SJSA1 (cell line): ENCODE measurements at regions not wholly inside any gene's neighbourhood (a gene's known extent, or its start where the extent isn't known, plus 50 kb on each side); places are given as distances from the start of the nearest gene placed in this dataset.

Experiments used
- DNase-seq, 2 experiments: peaks; one replicate each; pipeline ENCODE4 v3.0.0-alpha.2; 2015 to 2020; ENCODE audit warnings: low spot score in 2 of 2, low read depth in 1 of 2
- H3K27ac ChIP-seq: fragments of 250-450 bp; sonication (Bioruptor Pico); 2 replicates; pipeline ENCODE4 v1.5.1; 2020; ENCODE audit warnings: mild to moderate bottlenecking, moderate library complexity
- H3K27me3 ChIP-seq: fragments of 250-450 bp; sonication (Bioruptor Pico); replicated peaks from 2 replicates; pipeline ENCODE4 v1.5.1; 2020; ENCODE audit warnings: mild to moderate bottlenecking, moderate library complexity
- H3K36me3 ChIP-seq: fragments of 250-450 bp; sonication (Bioruptor Pico); 2 replicates; pipeline ENCODE4 v1.5.1; 2020; ENCODE audit warnings: mild to moderate bottlenecking
- H3K4me1 ChIP-seq: fragments of 250-450 bp; sonication (Bioruptor Pico); replicated peaks from 2 replicates; pipeline ENCODE4 v1.6.1; 2021; ENCODE audit warnings: mild to moderate bottlenecking
- H3K4me3 ChIP-seq: fragments of 250-450 bp; sonication (Bioruptor Pico); 2 replicates; pipeline ENCODE4 v1.5.1; 2020; ENCODE audit warnings: mild to moderate bottlenecking
- H3K9me3 ChIP-seq: fragments of 250-450 bp; sonication (Bioruptor Pico); replicated peaks from 2 replicates; pipeline ENCODE4 v1.5.1; 2020; ENCODE audit warnings: mild to moderate bottlenecking

DNA sequence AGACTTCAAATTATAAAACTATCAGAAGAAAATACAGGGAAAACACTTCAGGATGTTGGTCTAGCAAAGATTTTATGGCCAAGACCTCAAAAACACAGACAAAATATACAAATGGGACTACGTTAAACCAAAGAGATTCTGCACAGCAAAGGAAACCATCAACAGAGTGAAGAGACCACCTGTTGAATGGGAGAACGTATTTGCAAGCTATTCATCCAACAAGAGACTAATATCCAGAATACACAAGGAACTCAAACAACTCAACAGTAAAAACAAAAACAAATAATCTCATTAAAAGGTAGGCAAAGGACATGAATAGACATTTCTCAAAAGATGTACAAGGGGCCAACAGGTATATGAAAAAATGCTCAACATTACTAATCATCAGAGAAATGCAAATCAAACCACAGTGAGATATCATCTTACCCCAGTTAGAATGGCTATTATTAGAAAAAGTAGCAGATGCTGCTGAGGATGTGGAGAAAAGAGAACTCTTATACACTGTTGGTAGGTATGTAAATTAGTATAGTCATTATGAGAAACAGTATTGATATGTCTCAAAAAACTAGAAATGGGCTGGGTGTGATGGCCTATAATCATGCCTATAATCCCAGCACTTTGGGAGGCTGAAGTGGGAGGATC lies 112.6 kb downstream of the LRIG2 start:
- Histone ChIP-seq H3K9me3 (no peaks in the 10 kb centered on the region; the same call in 1 of the 2 replicates), H3K27ac (no peak overlapping the region), H3K27me3 (peaks cover 8% of the 10 kb centered on the region), H3K4me3 (no peak overlapping the region), H3K36me3 (no peaks in the 10 kb centered on the region), H3K4me1 (no peaks in the 10 kb centered on the region)
- no peak for DNase-seq

GRCh38 chr1:113190078-113190477 lies 117.1 kb downstream of the LRIG2 start:
- H3K27ac ChIP-seq, result no peak overlapping the region
- no peaks in the 10 kb centered on the region for H3K4me1 ChIP-seq
- no peak for DNase-seq
- H3K4me3 ChIP-seq, result no peak overlapping the region
- 0 out of 2 replicates have a peak, but pooled peaks cover 3% of the 10 kb centered on the region for H3K27me3 ChIP-seq
- H3K9me3 ChIP-seq, result no peaks in the 10 kb centered on the region
- H3K36me3 ChIP-seq, result no peaks in the 10 kb centered on the region

DNA sequence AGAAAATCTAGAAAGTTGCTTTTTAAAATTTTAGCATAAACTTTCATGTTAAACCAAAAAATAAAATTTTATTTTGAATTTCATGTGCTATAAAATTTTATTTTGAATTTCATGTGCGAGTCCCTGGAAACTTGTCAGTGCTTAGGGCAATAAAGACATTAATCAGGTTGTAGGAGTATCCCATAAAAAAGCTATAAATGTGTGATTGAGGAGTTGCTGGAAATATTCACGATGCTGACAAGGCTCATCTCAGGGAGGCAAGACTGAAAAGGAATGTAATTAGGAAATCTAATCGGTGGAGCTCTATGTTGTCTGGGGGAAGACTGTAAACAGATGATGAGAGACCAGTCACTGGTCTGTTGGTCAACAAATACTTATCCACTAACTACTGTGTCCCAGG lies 117.9 kb downstream of the LRIG2 start:
- no peak overlapping the region for H3K27ac ChIP-seq
- 0 out of 2 replicates have a peak, but pooled peaks cover 3% of the 10 kb centered on the region for H3K27me3 ChIP-seq
- no peaks in the 10 kb centered on the region for H3K9me3 ChIP-seq
- no peak for DNase-seq
- no peak overlapping the region for H3K4me3 ChIP-seq
- no peaks in the 10 kb centered on the region for H3K4me1 ChIP-seq
- H3K36me3 ChIP-seq, result no peaks in the 10 kb centered on the region

DNA sequence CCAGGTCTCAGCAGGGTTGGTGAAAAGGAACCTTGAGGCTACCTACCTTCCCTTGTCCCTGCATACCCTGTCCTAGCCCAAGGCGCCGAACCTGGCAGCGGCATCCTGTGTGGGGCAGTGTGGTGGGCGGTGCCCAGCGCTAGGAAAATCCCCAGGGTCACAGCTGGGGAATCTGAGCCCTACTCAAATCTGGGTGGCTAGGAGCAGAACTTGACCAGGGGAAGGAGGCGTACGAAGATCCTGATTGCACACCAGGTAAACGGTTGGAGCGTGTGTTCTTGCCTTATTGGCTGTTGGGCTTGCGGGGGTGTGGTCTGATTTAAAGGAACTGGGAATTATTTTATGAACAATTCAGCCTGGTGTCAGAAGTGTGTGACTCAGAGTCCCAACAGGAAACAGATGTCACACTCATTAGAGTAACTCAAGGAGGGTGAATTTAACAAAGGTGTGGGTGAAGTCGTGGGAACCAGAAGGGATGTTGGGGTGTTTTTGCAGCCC lies 118.6 kb downstream of the LRIG2 start:
- no peaks in the 10 kb centered on the region for H3K4me1 ChIP-seq
- 0 out of 2 replicates have a peak, but pooled peaks cover 3% of the 10 kb centered on the region for H3K27me3 ChIP-seq
- no peaks in the 10 kb centered on the region for H3K36me3 ChIP-seq
- no peak overlapping the region for H3K27ac ChIP-seq
- H3K9me3 ChIP-seq, result no peaks in the 10 kb centered on the region
- no peak for DNase-seq
- H3K4me3 ChIP-seq, result no peak overlapping the region

- Histone ChIP-seq H3K27ac (no peak overlapping the region), H3K4me3 (no peak overlapping the region), H3K4me1 (no peaks in the 10 kb centered on the region), H3K9me3 (no peaks in the 10 kb centered on the region), H3K27me3 (0 out of 2 replicates have a peak, but pooled peaks cover 3% of the 10 kb centered on the region), H3K36me3 (no peaks in the 10 kb centered on the region)
- DNase-seq, result no peak
These were observed 119.2 kb downstream of the LRIG2 start for GRCh38 chr1:113192242-113192641.

DNA sequence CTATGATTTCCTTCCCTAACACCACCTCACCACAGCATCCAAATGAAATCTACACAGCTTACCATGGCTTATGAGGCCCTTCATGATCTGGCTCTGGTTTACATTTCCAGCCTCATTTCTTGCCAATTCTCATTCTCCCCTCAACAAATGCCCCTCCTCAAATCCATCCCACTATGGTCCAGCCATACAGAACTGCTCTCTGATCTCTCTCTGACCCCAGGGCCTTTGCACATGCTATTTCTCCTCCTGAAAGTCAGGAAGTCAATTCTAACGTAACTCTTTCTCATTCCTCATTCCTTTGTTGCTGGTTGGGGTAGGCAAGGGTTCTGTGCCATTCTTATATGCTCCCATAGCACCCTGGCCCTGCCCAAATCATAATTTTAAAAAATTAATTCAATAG lies 120.0 kb downstream of the LRIG2 start:
- Histone ChIP-seq H3K36me3 (no peaks in the 10 kb centered on the region), H3K27ac (no peak overlapping the region), H3K4me1 (no peaks in the 10 kb centered on the region), H3K9me3 (no peaks in the 10 kb centered on the region), H3K27me3 (0 out of 2 replicates have a peak, but pooled peaks cover 3% of the 10 kb centered on the region), H3K4me3 (no peak overlapping the region)
- DNase-seq, result no peak

DNA sequence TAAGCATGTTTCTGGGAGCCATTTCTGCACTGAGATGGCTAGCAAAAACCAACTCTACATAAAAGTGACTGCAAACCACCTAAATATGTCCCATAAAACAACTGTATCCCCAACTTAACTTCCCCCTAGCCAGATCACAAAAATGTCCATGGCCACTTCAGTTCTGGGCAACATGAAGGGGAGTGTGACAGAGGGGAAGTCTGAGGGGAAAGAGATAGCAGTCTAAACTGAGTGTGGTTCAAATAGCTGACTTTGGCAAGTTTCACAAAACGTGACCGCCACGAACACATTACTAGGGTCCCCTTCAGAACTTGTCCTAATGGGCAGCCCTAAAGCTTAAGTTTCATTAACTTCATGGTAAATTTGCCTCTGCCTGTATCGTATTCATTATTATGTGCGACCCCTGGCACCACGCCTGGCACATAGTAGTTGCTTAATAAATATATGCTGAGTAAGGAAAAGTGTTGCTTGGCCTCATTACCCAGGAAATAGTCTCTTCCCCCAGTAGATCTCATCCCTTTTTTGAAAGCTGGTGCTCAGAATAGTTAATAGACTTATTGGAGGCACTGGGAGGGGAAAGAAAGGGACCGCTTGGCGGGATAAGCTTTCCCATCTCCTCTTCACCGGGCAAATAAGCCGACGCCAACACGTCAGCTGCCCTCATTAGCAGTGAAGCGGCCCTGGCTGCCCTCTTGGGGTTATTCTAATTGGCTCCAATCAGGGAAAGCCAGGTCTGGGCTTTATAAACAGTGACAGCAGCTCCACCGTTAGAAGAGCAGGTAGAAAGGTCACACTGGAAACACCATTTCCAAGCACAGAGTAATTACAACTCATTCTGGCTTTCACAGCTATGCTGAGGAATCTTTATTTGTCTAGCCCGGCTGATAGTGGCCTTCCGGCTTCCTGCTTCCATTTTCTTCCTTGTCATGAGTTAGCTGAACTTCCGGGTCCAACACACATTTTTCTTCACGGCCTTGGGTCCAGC lies 122.1 kb downstream of the LRIG2 start:
- H3K4me1 ChIP-seq, result no peaks in the 10 kb centered on the region
- H3K27me3 ChIP-seq, result 0 out of 2 replicates have a peak, but pooled peaks cover 3% of the 10 kb centered on the region
- no peaks in the 10 kb centered on the region for H3K9me3 ChIP-seq
- H3K4me3 ChIP-seq, result no peak overlapping the region
- no peaks in the 10 kb centered on the region for H3K36me3 ChIP-seq
- H3K27ac ChIP-seq, result no peak overlapping the region
- no peak for DNase-seq

DNA sequence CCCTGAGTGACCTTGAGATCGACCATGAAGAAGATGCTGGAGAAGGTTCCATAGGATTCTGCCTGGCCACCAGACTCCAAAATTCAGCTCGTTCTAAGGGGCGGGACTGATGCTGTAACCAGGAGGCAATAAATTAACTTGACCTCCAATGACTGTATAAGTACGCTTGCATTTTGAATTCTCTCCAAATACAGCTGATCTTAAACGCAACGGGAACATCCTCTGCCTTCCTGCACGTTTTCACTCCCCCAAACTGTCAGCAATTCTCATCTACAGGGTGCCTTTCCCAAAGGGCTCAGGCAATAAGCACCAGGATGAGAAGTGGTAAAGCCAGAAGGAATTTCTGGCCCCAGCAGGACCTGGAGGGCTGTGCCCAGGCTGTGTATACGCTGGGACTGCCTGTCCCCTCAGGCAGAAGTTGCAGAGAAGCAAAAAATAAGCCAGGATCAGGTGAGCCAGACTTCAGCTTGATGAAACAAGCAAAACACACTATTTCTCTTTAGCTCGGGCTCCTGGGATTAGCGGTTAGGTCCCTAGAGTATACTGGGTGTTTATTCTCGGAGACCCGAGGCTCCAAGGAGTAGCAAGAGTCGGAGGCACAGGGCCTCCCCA lies 124.8 kb downstream of the LRIG2 start:
- no peak for DNase-seq
- Histone ChIP-seq H3K27me3 (no peaks in the 10 kb centered on the region), H3K9me3 (no peaks in the 10 kb centered on the region)

DNA sequence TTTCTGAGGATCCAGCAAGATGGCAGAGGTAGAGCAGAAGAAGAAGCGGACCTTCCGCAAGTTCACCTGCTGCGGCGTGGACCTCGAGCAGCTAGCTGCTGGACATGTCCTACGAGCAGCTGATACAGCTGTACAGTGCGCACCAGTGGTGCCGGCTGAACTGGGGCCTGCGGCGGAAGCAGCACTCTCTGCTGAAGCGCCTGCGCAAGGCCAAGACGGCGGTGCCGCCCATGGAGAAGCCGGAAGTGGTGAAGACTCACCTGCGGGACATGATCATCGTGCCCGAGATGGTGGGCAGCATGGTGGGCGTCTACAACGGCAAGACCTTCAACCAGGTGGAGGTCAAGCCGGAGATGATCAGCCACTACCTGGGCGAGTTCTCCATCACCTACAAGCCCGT lies 125.8 kb downstream of the LRIG2 start:
- Histone ChIP-seq H3K4me3 (no peak overlapping the region), H3K27ac (no peak overlapping the region), H3K4me1 (no peaks in the 10 kb centered on the region), H3K36me3 (no peaks in the 10 kb centered on the region), H3K9me3 (no peaks in the 10 kb centered on the region), H3K27me3 (no peaks in the 10 kb centered on the region)
- DNase-seq, result no peak

More for the DNA sequence above, 124.8 kb downstream of the LRIG2 start:
- H3K4me3 ChIP-seq, result no peak overlapping the region
- H3K27ac ChIP-seq, result no peak overlapping the region
- H3K4me1 ChIP-seq, result no peaks in the 10 kb centered on the region
- no peaks in the 10 kb centered on the region for H3K36me3 ChIP-seq

GRCh38 chr1:113199760-113200455 lies 126.9 kb downstream of the LRIG2 start:
- DNase-seq, result no peak
- H3K27ac ChIP-seq, result no peak overlapping the region
- no peak overlapping the region for H3K4me3 ChIP-seq
- no peaks in the 10 kb centered on the region for H3K4me1 ChIP-seq
- no peaks in the 10 kb centered on the region for H3K36me3 ChIP-seq
- no peaks in the 10 kb centered on the region for H3K27me3 ChIP-seq
- no peaks in the 10 kb centered on the region for H3K9me3 ChIP-seq

DNA sequence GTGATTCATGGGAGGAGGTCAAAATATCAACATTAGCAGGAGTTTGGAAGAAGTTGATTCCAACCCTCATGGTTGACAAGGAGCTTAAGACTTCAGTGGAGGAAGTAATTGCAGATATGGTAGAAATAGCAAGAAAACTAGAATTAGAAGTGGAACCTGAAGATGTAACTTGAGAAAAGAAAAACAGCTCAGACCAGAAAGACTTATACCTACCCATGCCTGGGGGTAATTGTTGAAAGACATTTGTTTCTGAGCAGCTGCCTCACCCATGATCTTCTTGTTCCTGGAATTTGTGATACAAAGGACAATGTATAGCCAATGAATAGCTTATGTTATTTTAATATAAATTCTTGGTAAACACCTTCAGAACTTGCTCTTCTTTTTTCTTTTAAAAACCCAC lies 128.6 kb downstream of the LRIG2 start:
- Histone ChIP-seq H3K4me3 (no peak overlapping the region), H3K36me3 (no peaks in the 10 kb centered on the region), H3K4me1 (no peaks in the 10 kb centered on the region), H3K27ac (no peak overlapping the region), H3K9me3 (no peaks in the 10 kb centered on the region), H3K27me3 (no peaks in the 10 kb centered on the region)
- DNase-seq, result no peak

GRCh38 chr1:113205980-113206766 lies 133.2 kb downstream of the LRIG2 start:
- no peak for DNase-seq
- Histone ChIP-seq H3K9me3 (no peaks in the 10 kb centered on the region), H3K4me3 (no peak overlapping the region), H3K36me3 (no peaks in the 10 kb centered on the region), H3K27ac (no peak overlapping the region), H3K4me1 (no peaks in the 10 kb centered on the region), H3K27me3 (no peaks in the 10 kb centered on the region)

DNA sequence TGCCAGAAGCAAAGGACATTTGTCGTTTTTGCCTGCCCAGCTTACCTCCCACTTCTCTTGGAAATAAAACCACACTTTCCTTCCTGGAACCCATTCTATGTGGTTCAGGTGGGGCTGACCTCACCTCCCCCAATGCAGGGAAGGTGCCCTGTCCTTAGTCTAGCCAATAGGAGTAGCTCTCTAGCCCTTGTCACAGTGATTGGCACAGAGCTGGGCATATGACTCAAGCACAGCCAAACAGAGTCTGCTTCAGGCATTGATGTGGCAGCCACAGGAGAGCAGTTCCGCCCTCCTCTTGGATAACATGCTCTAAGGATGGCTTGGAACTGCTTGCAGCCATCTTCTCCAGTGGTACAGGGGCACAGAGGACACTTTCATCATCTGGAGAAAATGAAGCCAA lies 134.0 kb downstream of the LRIG2 start:
- H3K36me3 ChIP-seq, result no peaks in the 10 kb centered on the region
- H3K4me1 ChIP-seq, result no peaks in the 10 kb centered on the region
- no peaks in the 10 kb centered on the region for H3K27me3 ChIP-seq
- no peaks in the 10 kb centered on the region for H3K9me3 ChIP-seq
- no peak overlapping the region for H3K27ac ChIP-seq
- DNase-seq, result no peak
- H3K4me3 ChIP-seq, result no peak overlapping the region
